Common myeloid progenitor, CD34-positive (primary cell): ENCODE measurements at regions not wholly inside any gene's neighbourhood (a gene's known extent, or its start where the extent isn't known, plus 50 kb on each side); places are given as distances from the start of the nearest gene placed in this dataset.

Source experiments
- CTCF ChIA-PET: fragments of 350-600 bp; sonication (Branson Sonifier 250); formaldehyde crosslinking; loops from one replicate; lab custom pipeline; 2021; ENCODE audit warnings: antibody characterized with exemption; lab: Charles Lee
- POLR2A ChIA-PET: fragments of 350-600 bp; sonication (Branson Sonifier 250); formaldehyde crosslinking; loops from one replicate; lab custom pipeline; 2021; ENCODE audit warnings: antibody characterized with exemption; lab: Charles Lee
- DNase-seq, 3 donors: peaks; one replicate each; pipeline versions ENCODE4 v3.0.0 to v3.0.0-alpha.2; 2013
- H3K27ac ChIP-seq, 2 experiments: 1 replicate in 1 of 2; 2 replicates in 1 of 2; pipeline ENCODE4 v1.7.0; 2013; ENCODE audit warnings: inconsistent platforms in 2 of 2, low read length in 2 of 2, mild to moderate bottlenecking in 2 of 2, low read depth in 1 of 2, moderate library complexity in 1 of 2; ENCODE audit not compliant: severe bottlenecking in 2 of 2, insufficient read depth in 1 of 2, poor library complexity in 1 of 2
- H3K27me3 ChIP-seq, 5 experiments: replicated peaks in 2 of 5; 1 replicate in 3 of 5; 2 replicates in 2 of 5; pipeline versions ENCODE4 v1.6.1 to v1.7.0; 2013; ENCODE audit warnings: low read length in 4 of 5, mild to moderate bottlenecking in 2 of 5, moderate library complexity in 2 of 5, inconsistent platforms in 1 of 5; ENCODE audit not compliant: insufficient read depth in 5 of 5, control insufficient read depth in 4 of 5
- H3K36me3 ChIP-seq, 4 experiments: 1 replicate in 2 of 4; 2 replicates in 2 of 4; pipeline versions ENCODE4 v1.6.1 to v1.7.0; 2013; ENCODE audit warnings: low read length in 3 of 4, control low read depth in 1 of 4, mild to moderate bottlenecking in 1 of 4; ENCODE audit not compliant: control insufficient read depth in 4 of 4, insufficient read depth in 4 of 4
- H3K4me1 ChIP-seq, 4 experiments: 1 replicate in 3 of 4; 2 replicates in 1 of 4; pipeline versions ENCODE4 v1.6.1 to v1.7.1; 2013; ENCODE audit warnings: low read length in 3 of 4, mild to moderate bottlenecking in 3 of 4, control low read depth in 1 of 4, inconsistent platforms in 1 of 4, moderate library complexity in 1 of 4; ENCODE audit not compliant: control insufficient read depth in 4 of 4, insufficient read depth in 4 of 4; ENCODE audit errors: control extremely low read depth in 1 of 4
- H3K4me3 ChIP-seq, 7 experiments: 1 replicate in 4 of 7; 2 replicates in 3 of 7; pipeline versions ENCODE4 v1.5.1 to v1.7.0; 2013; ENCODE audit warnings: mild to moderate bottlenecking in 7 of 7, low read length in 6 of 7, moderate library complexity in 6 of 7, inconsistent platforms in 2 of 7, low read depth in 2 of 7, control low read depth in 1 of 7; ENCODE audit not compliant: insufficient read depth in 4 of 7, control insufficient read depth in 1 of 7; ENCODE audit errors: extremely low read depth in 1 of 7
- H3K9me3 ChIP-seq, 5 experiments: 1 replicate in 4 of 5; 2 replicates in 1 of 5; pipeline versions ENCODE4 v1.6.1 to v1.7.1; 2013; ENCODE audit warnings: low read length in 4 of 5, mild to moderate bottlenecking in 2 of 5, inconsistent platforms in 1 of 5, low read depth in 1 of 5, moderate library complexity in 1 of 5; ENCODE audit not compliant: control insufficient read depth in 4 of 5, insufficient read depth in 2 of 5; ENCODE audit errors: control extremely low read depth in 1 of 5
- WGBS: methylation state at CpG from one replicate; pipeline ENCODE4 v1.1.5; 2013; ENCODE audit not compliant: insufficient coverage; 5-methylcytosine and 5-hydroxymethylcytosine counted together

DNA sequence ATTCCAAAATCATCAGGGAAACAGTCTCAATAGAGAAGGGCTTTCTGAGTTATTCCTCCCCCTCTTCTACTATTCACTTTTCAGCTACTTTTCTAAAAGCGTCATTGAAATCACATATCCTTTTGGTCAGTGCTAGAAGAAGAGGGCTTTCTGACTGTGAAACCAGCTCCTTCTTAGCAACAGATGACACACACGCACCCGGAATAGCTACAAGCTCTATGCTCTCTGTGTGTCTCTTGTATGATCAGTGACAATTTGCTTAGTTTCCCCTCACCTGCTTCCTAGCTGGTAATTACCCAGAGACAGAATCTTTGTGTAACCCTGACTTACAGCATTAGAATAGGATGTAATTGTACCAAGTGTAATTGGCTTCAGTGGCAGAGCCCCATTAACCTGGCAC is 268.1 kb upstream of the SLITRK2 start:
- POLR2A ChIA-PET: no interaction called here

DNA sequence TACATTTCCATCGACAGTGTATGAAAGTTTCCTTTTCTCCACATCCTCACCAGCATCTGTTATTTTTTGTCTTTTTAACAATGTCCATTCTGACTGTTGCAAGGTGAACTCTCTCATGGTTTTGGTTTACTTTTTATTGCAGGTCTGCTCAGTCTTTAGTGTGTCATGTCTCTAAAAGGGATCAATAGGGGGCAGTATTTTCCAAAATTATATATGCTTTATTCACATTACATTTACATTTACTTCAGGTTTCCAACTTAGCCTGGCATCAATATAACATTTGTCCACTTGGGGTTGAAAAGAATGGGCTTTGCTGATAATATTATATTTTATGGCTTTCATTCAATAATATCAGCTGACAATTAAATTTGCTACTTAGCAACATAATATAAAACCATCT is 265.0 kb upstream of the SLITRK2 start:
- CTCF ChIA-PET: no interaction called here
- DNase-seq: no peak
- no CpG with 5 or more reads among the region's 1 CpG for WGBS
- no peak overlapping the region for H3K4me3 ChIP-seq
- no peaks in the 10 kb centered on the region for H3K27me3 ChIP-seq
- no peaks in the 10 kb centered on the region for H3K36me3 ChIP-seq
- H3K27ac ChIP-seq: no peak overlapping the region
- no peaks in the 10 kb centered on the region for H3K9me3 ChIP-seq
- POLR2A ChIA-PET: no interaction called here
- no peaks in the 10 kb centered on the region for H3K4me1 ChIP-seq

More for the DNA sequence above, 268.1 kb upstream of the SLITRK2 start:
- Histone ChIP-seq H3K36me3 (no peaks in the 10 kb centered on the region), H3K9me3 (no peaks in the 10 kb centered on the region), H3K4me3 (no peak overlapping the region), H3K4me1 (no peaks in the 10 kb centered on the region), H3K27me3 (no peaks in the 10 kb centered on the region), H3K27ac (no peak overlapping the region)
- CTCF ChIA-PET: no interaction called here
- WGBS: 84% methylated on average over 3 of the region's 3 CpGs
- DNase-seq: no peak

DNA sequence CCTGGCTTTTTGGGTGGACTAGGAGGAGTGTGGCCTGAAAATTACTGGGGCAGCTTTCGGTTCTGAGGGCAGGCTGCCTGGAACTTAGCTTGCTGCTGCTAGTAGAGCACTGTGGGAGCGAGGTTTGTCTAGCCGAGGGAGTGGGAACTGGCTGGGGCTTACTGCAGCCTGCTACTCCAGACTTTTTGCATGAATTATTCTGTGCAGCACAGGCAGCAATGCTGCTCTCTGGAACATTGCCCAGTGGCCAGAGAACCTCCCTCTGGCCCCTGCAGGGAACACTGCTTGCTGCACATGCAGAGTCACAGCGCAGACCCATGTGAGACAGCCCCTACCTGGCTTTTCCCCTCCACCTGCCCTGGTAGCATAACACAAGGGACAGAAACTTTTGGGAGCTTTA is 263.9 kb upstream of the SLITRK2 start:
- no peak for DNase-seq
- ChIA-PET POLR2A (no interaction called here), CTCF (no interaction called here)
- Histone ChIP-seq H3K4me1 (no peaks in the 10 kb centered on the region), H3K27ac (no peak overlapping the region), H3K36me3 (no peaks in the 10 kb centered on the region), H3K27me3 (no peaks in the 10 kb centered on the region), H3K9me3 (no peaks in the 10 kb centered on the region), H3K4me3 (no peak overlapping the region)
- 86% methylated on average over 3 of the region's 4 CpGs for WGBS

DNA sequence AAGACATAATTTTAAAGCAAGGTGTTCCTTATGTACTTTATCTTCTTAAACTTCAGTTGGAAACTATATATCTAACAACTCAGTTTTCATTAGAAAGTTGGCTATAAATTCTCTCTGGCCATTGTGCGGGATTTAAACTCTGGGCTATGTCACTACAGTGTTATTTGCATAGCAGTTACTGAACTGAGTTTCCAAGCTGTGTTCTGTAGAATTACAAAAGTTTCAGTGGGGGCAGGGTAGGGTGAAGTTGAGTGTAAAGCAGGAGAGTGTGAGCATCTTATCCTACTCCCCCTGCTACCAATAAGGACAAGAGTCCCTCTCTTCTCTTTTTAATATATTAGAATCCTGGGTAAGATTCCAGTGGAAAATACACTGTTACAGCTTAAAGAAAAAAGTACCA is 254.5 kb upstream of the SLITRK2 start:
- Histone ChIP-seq H3K27me3 (no peaks in the 10 kb centered on the region), H3K27ac (no peak overlapping the region), H3K4me3 (no peak overlapping the region), H3K36me3 (no peaks in the 10 kb centered on the region), H3K4me1 (no peaks in the 10 kb centered on the region), H3K9me3 (no peaks in the 10 kb centered on the region)
- ChIA-PET POLR2A (no interaction called here), CTCF (no interaction called here)
- DNase-seq: no peak
- no CpG with 5 or more reads among the region's 1 CpG for WGBS

DNA sequence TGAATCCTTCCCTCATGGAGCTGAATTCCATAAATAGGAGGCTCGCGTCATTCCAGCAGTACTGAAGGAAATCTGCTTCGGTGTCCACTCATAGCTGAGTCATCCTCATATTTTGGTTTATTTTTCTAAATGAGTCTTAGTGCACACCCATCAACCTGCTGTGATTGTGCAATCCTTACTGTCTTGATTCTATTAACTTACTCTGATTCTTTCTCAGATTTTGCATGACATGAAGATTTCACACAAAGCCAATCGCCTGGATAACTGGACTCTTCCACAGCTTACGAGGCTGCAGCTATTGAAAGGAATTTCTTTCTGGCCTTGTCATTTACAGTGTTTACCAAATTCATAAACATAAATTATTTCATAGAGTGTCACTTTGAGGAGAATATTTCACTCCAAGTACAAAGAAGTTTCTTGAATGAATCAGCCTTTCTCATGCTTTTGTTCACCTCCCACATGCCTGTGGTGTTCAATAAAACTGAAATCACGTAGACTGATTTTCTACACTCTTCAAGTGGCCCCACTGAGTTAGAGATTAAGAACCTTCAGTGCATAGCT is 207.6 kb upstream of the SLITRK2 start:
- ChIA-PET CTCF (no interaction called here), POLR2A (no interaction called here)
- Histone ChIP-seq H3K36me3 (no peaks in the 10 kb centered on the region), H3K4me1 (no peaks in the 10 kb centered on the region), H3K4me3 (no peak overlapping the region), H3K9me3 (no peaks in the 10 kb centered on the region), H3K27ac (no peak overlapping the region), H3K27me3 (no peaks in the 10 kb centered on the region)
- no peak for DNase-seq
- 86% methylated on average over 5 of the region's 6 CpGs for WGBS

DNA sequence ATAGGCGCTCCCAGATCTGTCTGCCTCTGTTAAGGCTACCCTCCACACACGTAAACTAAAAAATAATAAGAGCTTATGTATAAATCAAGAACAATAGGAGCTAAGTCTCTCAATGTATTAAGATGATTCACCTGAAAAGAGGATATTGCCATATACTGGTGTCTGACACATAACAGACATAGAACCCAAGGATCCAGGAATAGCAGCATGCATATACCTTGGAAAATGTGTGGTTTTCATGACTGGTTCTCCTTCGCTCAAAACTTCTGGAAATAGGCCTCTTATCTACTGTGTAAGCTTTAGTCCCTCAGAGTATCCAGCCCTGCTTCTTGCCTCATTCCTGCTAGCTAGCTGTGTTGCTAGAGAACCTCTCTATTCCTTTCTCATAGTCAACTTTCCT is 203.7 kb upstream of the SLITRK2 start:
- no peak for DNase-seq
- Histone ChIP-seq H3K4me3 (no peak overlapping the region), H3K4me1 (no peaks in the 10 kb centered on the region), H3K27ac (no peak overlapping the region), H3K9me3 (no peaks in the 10 kb centered on the region), H3K36me3 (no peaks in the 10 kb centered on the region), H3K27me3 (no peaks in the 10 kb centered on the region)
- 81% methylated on average over 1 of the region's 3 CpGs for WGBS
- ChIA-PET CTCF (no interaction called here), POLR2A (no interaction called here)

DNA sequence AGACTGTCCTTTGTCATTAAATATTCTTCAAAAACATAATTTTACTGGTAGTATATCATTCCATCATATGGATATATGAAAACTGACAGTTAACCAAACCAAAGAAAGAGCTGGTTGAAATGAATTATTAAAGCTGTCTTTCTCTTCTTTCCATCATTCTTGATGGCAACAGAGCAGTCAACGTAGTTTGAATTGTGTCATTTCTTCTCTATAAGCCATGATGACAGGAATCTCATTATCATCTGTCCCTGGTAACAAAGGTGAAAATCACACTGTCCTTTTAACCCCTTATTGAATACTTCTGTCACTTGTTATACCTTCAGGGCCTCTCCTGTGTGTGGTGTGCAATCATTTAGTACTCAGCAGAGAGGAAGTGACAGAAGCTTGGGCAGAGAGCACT is 197.0 kb upstream of the SLITRK2 start:
- POLR2A ChIA-PET: no interaction called here
- no peaks in the 10 kb centered on the region for H3K4me1 ChIP-seq
- CTCF ChIA-PET: no interaction called here
- no peaks in the 10 kb centered on the region for H3K36me3 ChIP-seq
- no peaks in the 10 kb centered on the region for H3K27me3 ChIP-seq
- H3K4me3 ChIP-seq: no peak overlapping the region
- WGBS: 63% methylated on average over 1 of the region's 1 CpG
- no peak overlapping the region for H3K27ac ChIP-seq
- no peaks in the 10 kb centered on the region for H3K9me3 ChIP-seq
- DNase-seq: no peak
